GM23338 (cell line): ENCODE measurements at regions not wholly inside any gene's neighbourhood (a gene's known extent, or its start where the extent isn't known, plus 50 kb on each side); places are given as distances from the start of the nearest gene placed in this dataset.

Experiments used
- ATAC-seq: fragments of 200-7000 bp; cut with Tn5 transposase; 3 replicates; pipeline ENCODE4 v1.9.1; 2020
- DNase-seq: peaks from one replicate; pipeline ENCODE4 v3.0.0-alpha.2; 2015; ENCODE audit warnings: low spot score
- H2AFZ ChIP-seq: fragments of 200-600 bp; sonication (generic); 2 replicates; pipeline ENCODE4 v1.8.0; 2016; ENCODE audit warnings: antibody characterized with exemption, mild to moderate bottlenecking, moderate library complexity
- H3F3A ChIP-seq: fragments of 200-600 bp; sonication (generic); replicated peaks from 2 replicates; pipeline ENCODE4 v1.8.0; 2017; ENCODE audit warnings: antibody characterized with exemption, mixed run types, low read depth
- H3K27ac ChIP-seq: fragments of 200-600 bp; sonication (generic); 2 replicates; pipeline ENCODE4 v1.6.1; 2016; ENCODE audit warnings: low read depth
- H3K27me3 ChIP-seq: fragments of 200-600 bp; sonication (generic); 2 replicates; pipeline ENCODE4 v1.8.0; 2016; ENCODE audit warnings: mild to moderate bottlenecking, mixed run types, moderate library complexity; ENCODE audit not compliant: insufficient read depth
- H3K36me3 ChIP-seq: fragments of 200-600 bp; sonication (generic); 2 replicates; pipeline ENCODE4 v1.8.0; 2016; ENCODE audit warnings: mild to moderate bottlenecking; ENCODE audit not compliant: insufficient read depth
- H3K4me1 ChIP-seq: fragments of 200-600 bp; sonication (generic); 2 replicates; pipeline ENCODE4 v1.8.0; 2016; ENCODE audit warnings: mild to moderate bottlenecking, moderate library complexity; ENCODE audit not compliant: insufficient read depth
- H3K4me2 ChIP-seq: fragments of 200-600 bp; sonication (generic); 2 replicates; pipeline ENCODE4 v1.7.1; 2017; ENCODE audit warnings: mixed run types
- H3K4me3 ChIP-seq: fragments of 200-600 bp; sonication (generic); 2 replicates; pipeline ENCODE4 v1.6.1; 2016; ENCODE audit warnings: mixed run types
- H3K79me2 ChIP-seq: fragments of 200-600 bp; sonication (generic); replicated peaks from 2 replicates; pipeline ENCODE4 v1.8.0; 2017; ENCODE audit warnings: mild to moderate bottlenecking; ENCODE audit not compliant: insufficient read depth
- H3K9me2 ChIP-seq: fragments of 200-600 bp; sonication (generic); 2 replicates; pipeline ENCODE4 v1.8.0; 2017; ENCODE audit not compliant: insufficient read depth
- H4K20me1 ChIP-seq: fragments of 200-600 bp; sonication (generic); replicated peaks from 2 replicates; pipeline ENCODE4 v1.8.0; 2017; ENCODE audit warnings: mild to moderate bottlenecking; ENCODE audit not compliant: insufficient read depth
- H3K27ac Mint-ChIP-seq: 2 replicates; pipeline ENCODE4 v1.8.0; 2020; ENCODE audit warnings: inconsistent platforms, mild to moderate bottlenecking, moderate library complexity, mixed read lengths
- H3K27me3 Mint-ChIP-seq: 3 replicates; pipeline ENCODE4 v1.8.0; 2022; ENCODE audit warnings: low read depth, mild to moderate bottlenecking, moderate library complexity, mixed read lengths, inconsistent platforms; ENCODE audit not compliant: insufficient read depth, poor library complexity
- H3K36me3 Mint-ChIP-seq: 3 replicates; pipeline ENCODE4 v1.8.0; 2021; ENCODE audit warnings: low read depth, mild to moderate bottlenecking, inconsistent platforms, moderate library complexity, mixed read lengths
- H3K4me1 Mint-ChIP-seq: 3 replicates; pipeline ENCODE4 v1.8.0; 2020; ENCODE audit warnings: mild to moderate bottlenecking, inconsistent platforms, mixed read lengths
- H3K4me3 Mint-ChIP-seq: 3 replicates; pipeline ENCODE4 v1.8.0; 2021; ENCODE audit warnings: moderate library complexity, mild to moderate bottlenecking, inconsistent platforms, mixed read lengths
- H3K9me3 Mint-ChIP-seq: 3 replicates; pipeline ENCODE4 v1.8.0; 2020; ENCODE audit warnings: moderate library complexity, mild to moderate bottlenecking, inconsistent platforms, mixed read lengths
- CREB1 ChIP-seq: fragments of 250-450 bp; sonication (Bioruptor Pico); IDR thresholded peaks from 2 replicates; pipeline ENCODE4 v1.5.0; 2020; ENCODE audit warnings: low read depth, mild to moderate bottlenecking, moderate library complexity
- CTCF ChIP-seq, 2 experiments: fragments of 200-600 bp in 1 of 2; sonication (generic) in 1 of 2; conservative IDR thresholded peaks; 2 replicates each; pipeline versions ENCODE4 v1.5.1 to v1.6.1; 2016 to 2017; ENCODE audit warnings: antibody characterized with exemption in 2 of 2, low read depth in 2 of 2, mild to moderate bottlenecking in 2 of 2, moderate library complexity in 1 of 2
- ETS1 ChIP-seq: IDR thresholded peaks from 2 replicates; pipeline ENCODE4 v1.6.1; 2016; ENCODE audit warnings: antibody characterized with exemption
- EZH2 ChIP-seq: fragments of 200-600 bp; sonication (generic); IDR thresholded peaks from one replicate; pipeline ENCODE4 v1.8.0; 2017; ENCODE audit warnings: antibody characterized with exemption, mild to moderate bottlenecking, low read depth; ENCODE audit not compliant: unreplicated experiment
- EZH2phosphoT487 ChIP-seq: fragments of 200-600 bp; sonication (generic); IDR thresholded peaks from one replicate; pipeline ENCODE4 v1.8.1; 2018; ENCODE audit warnings: antibody characterized with exemption; ENCODE audit not compliant: unreplicated experiment
- JUNB ChIP-seq: IDR thresholded peaks from one replicate; pipeline ENCODE4 v1.6.1; 2016; ENCODE audit warnings: antibody characterized with exemption; ENCODE audit not compliant: unreplicated experiment
- NANOG ChIP-seq: IDR thresholded peaks from 2 replicates; pipeline ENCODE4 v1.6.1; 2016; ENCODE audit warnings: antibody characterized with exemption, borderline replicate concordance
- POLR2AphosphoS5 ChIP-seq: IDR thresholded peaks from 2 replicates; pipeline ENCODE4 v1.6.1; 2016; ENCODE audit warnings: antibody characterized with exemption, low read depth
- REST ChIP-seq: IDR thresholded peaks from one replicate; pipeline ENCODE4 v1.6.1; 2018; ENCODE audit warnings: antibody characterized with exemption; ENCODE audit not compliant: unreplicated experiment
- STAT1 ChIP-seq: IDR thresholded peaks from one replicate; pipeline ENCODE4 v1.6.1; 2016; ENCODE audit warnings: antibody characterized with exemption; ENCODE audit not compliant: unreplicated experiment
- ZNF114 ChIP-seq: fragments of 250-450 bp; sonication (Bioruptor Pico); IDR thresholded peaks from 2 replicates; pipeline ENCODE4 v1.5.0; 2020; ENCODE audit warnings: mild to moderate bottlenecking, moderate library complexity
- ZNF331 ChIP-seq: fragments of 250-450 bp; sonication (Bioruptor Pico); IDR thresholded peaks from 2 replicates; pipeline ENCODE4 v1.5.0; 2020; ENCODE audit warnings: low read depth, mild to moderate bottlenecking, moderate library complexity
- ZNF462 ChIP-seq: fragments of 250-450 bp; sonication (Bioruptor Pico); IDR thresholded peaks from 2 replicates; pipeline ENCODE4 v1.5.0; 2020; ENCODE audit warnings: mild to moderate bottlenecking, moderate library complexity

- no peak for DNase-seq
- no peak for ATAC-seq
- Histone ChIP-seq H3K27ac (no peak overlapping the region), H3K4me2 (no peak overlapping the region), H3K4me1 (no peaks in the 10 kb centered on the region), H2AFZ (no peak overlapping the region), H3K4me3 (no peak overlapping the region), H3K79me2 (no peaks in the 10 kb centered on the region), H3K9me2 (peaks cover 27% of the 10 kb centered on the region; the same call in 1 of the 2 replicates), H3K27me3 (no peaks in the 10 kb centered on the region), H3F3A (no peaks in the 10 kb centered on the region), H3K36me3 (no peaks in the 10 kb centered on the region), H4K20me1 (no peaks in the 10 kb centered on the region)
- TF ChIP-seq ETS1 (no peak), JUNB (no peak), STAT1 (no peak), EZH2 (no peak), NANOG (no peak), CTCF (conservative IDR thresholded peaks at IDR 0.05; ENCODE audit: low read depth in 2 of 2) (no peak), CREB1 (CRISPR knock-in tag) (no peak), REST (no peak), ZNF331 (CRISPR knock-in tag) (no peak), ZNF462 (CRISPR knock-in tag) (no peak), EZH2phosphoT487 (no peak), ZNF114 (CRISPR knock-in tag) (no peak), POLR2AphosphoS5 (no peak)
- Mint-ChIP-seq H3K27me3 (no peaks in the 10 kb centered on the region), H3K4me3 (no peak overlapping the region), H3K9me3 (peaks cover 20% of the 10 kb centered on the region), H3K4me1 (0 out of 3 replicates have a peak, but pooled peaks cover 2% of the 10 kb centered on the region), H3K36me3 (peaks cover 19% of the 10 kb centered on the region), H3K27ac (no peak overlapping the region)
These were observed 244.8 kb upstream of the RGS18 start for GRCh38 chr1:191913260-191913977.
